Retinal pigment epithelial cell (primary cell): ENCODE measurements at regions not wholly inside any gene's neighbourhood (a gene's known extent, or its start where the extent isn't known, plus 50 kb on each side); places are given as distances from the start of the nearest gene placed in this dataset.

Source experiments
- DNase-seq: peaks from one replicate; pipeline ENCODE4 v3.0.0-alpha.2; 2010; ENCODE audit warnings: low read depth
- H3K4me3 ChIP-seq: 2 replicates; pipeline ENCODE4 v1.5.1; 2011; ENCODE audit warnings: mild to moderate bottlenecking, low read length, control low read depth, moderate library complexity
- TF ChIP-seq, protein P1 (sequence below): conservative IDR thresholded peaks from 2 replicates; pipeline ENCODE4 v1.5.1; 2011; ENCODE audit warnings: low read depth, low read length, control low read depth, inconsistent platforms

DNA sequence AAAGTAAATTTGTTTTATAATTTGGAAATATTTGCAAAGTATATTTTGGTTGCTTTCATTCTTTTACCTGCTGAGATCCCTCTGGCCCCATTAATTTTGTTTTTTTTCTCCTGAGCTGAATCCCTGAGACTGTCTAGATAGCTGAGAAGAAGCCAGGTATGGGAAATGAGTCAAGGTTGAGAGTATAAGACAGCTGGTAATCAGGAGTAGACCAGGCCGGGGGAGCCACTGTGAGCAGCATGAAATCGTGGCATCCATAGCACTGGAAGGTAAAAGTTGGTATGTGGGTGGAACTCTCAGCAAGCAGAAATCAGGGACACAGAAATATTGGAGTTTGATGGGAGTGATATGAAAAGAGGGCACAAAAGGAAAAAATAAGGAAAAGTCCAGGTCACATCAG is 164.5 kb downstream of the FHIP1A start:
- H3K4me3 ChIP-seq, result no peak overlapping the region
- no peak for DNase-seq
- TF ChIP-seq, protein P1, sequence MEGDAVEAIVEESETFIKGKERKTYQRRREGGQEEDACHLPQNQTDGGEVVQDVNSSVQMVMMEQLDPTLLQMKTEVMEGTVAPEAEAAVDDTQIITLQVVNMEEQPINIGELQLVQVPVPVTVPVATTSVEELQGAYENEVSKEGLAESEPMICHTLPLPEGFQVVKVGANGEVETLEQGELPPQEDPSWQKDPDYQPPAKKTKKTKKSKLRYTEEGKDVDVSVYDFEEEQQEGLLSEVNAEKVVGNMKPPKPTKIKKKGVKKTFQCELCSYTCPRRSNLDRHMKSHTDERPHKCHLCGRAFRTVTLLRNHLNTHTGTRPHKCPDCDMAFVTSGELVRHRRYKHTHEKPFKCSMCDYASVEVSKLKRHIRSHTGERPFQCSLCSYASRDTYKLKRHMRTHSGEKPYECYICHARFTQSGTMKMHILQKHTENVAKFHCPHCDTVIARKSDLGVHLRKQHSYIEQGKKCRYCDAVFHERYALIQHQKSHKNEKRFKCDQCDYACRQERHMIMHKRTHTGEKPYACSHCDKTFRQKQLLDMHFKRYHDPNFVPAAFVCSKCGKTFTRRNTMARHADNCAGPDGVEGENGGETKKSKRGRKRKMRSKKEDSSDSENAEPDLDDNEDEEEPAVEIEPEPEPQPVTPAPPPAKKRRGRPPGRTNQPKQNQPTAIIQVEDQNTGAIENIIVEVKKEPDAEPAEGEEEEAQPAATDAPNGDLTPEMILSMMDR, result no peak

GRCh38 chr4:151573945-151574344 is 165.0 kb downstream of the FHIP1A start:
- TF ChIP-seq, protein P1, result no peak
- DNase-seq, result no peak
- no peak overlapping the region for H3K4me3 ChIP-seq

DNA sequence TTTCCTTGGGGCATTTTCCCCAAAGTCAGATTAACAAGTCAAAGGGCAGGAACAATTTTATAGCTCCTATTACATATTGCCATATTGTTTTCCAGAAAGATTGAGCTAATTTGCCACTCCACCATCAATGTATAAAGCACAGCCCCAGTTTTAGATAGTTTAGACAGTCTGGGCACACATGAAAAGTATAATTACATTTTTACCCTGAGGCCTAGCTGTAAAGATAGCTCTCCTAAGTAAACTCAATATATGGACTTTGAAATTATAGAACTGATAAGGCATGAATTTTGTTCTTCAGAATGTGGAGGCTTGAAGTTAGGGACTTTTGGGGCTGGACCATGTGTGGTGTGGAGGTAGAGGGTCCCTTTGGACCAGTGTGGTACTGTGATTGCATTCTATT is 166.0 kb downstream of the FHIP1A start:
- TF ChIP-seq, protein P1, result no peak
- H3K4me3 ChIP-seq, result no peak overlapping the region
- DNase-seq, result no peak

DNA sequence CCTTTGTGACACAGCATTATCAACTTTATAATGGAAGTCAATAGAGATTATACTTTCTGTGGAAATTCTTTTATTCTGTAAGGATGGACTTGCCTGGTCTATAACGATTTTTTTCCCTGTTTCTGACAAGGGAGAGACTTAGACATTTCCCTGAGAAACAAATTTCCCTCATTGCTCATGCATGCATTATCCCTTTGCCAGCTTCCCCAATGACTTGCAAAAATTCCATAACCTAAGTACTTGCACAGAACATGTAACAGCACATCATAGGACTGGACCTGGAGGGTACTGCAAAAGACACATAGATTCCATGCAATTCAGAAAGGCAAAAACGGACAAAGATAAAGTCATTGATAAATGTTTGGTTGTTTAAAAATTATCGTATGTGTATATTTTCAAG is 166.7 kb downstream of the FHIP1A start:
- DNase-seq, result no peak
- H3K4me3 ChIP-seq, result no peak overlapping the region
- TF ChIP-seq, protein P1, result no peak

GRCh38 chr4:151576627-151577026 is 167.7 kb downstream of the FHIP1A start:
- TF ChIP-seq, protein P1, result no peak
- H3K4me3 ChIP-seq, result no peak overlapping the region
- DNase-seq, result no peak

DNA sequence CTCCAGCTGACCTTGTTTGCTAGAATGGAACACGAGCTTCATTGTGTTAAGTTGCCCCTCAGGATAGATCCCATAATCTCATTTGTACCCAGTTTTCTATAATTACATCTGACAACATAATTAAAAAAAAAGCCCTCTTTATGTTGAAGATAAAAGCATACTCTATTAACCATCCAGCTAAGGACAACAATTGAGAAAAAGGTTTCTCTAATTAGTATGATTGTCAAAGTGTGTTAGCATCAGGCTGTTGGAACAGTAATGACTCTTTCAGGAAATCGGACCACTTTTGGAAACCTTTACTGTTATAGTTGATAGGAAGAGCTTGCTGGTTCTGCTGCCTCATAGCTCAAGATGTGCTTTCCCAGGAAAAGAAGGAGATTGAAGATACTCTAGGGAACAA is 172.6 kb downstream of the FHIP1A start:
- no peak overlapping the region for H3K4me3 ChIP-seq
- TF ChIP-seq, protein P1, result no peak
- DNase-seq, result no peak

GRCh38 chr4:151582098-151582497 is 173.1 kb downstream of the FHIP1A start:
- H3K4me3 ChIP-seq, result no peak overlapping the region
- TF ChIP-seq, protein P1, result no peak
- DNase-seq, result no peak
